ENCODE measurements at regions not wholly inside any gene's neighbourhood (a gene's known extent, or its start where the extent isn't known, plus 50 kb on each side); places are given as distances from the start of the nearest gene placed in this dataset.

GRCh38 chr21:38652396-38652795 is 153.3 kb upstream of the ETS2 start:
- H3K27ac ChIP-seq (replicated peaks), result no peak overlapping the region
- H3K27me3 ChIP-seq (ENCODE audit: insufficient read depth, poor library complexity, severe bottlenecking), result peaks cover 1% of the 10 kb centered on the region

DNA sequence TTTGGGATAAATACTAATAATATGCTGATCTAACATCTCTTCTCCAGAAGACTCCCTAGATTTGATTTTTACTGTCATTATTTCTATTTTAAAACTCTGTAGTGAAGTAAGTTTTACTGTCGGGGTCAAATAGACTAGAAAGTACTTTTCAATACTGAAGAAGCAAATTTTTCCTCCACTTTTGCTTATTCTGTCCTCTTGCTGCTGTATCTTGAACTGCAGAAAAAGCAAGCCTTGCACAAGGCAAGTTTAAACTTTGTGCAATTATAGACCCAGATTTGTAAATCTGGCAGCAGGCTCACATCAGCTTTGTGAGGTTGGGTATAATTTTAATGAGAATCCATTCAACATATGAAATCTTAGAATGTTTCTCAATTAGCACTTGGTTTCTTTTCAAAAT is 151.1 kb upstream of the ETS2 start:
- no peak overlapping the region for H3K27ac ChIP-seq (replicated peaks)
- TF ChIP-seq REST (IDR thresholded peaks at IDR 0.05; ENCODE audit: insufficient replicate concordance, low read depth) (no peak), POLR2AphosphoS5 (IDR thresholded peaks at IDR 0.05; ENCODE audit: low read depth) (no peak), CTCF (IDR thresholded peaks at IDR 0.05; ENCODE audit: insufficient read depth, low read length) (no peak), SPI1 (IDR thresholded peaks at IDR 0.05; ENCODE audit: borderline replicate concordance, low read depth) (no peak), GABPA (IDR thresholded peaks at IDR 0.05; ENCODE audit: low read depth) (no peak)
- no peak for DNase-seq (ENCODE audit: low read depth in 1 of 2, low spot score in 1 of 2)
- H3K4me3 ChIP-seq (replicated peaks; ENCODE audit: insufficient read depth, low read length), result no peak overlapping the region
- no peaks in the 10 kb centered on the region for H3K27me3 ChIP-seq (ENCODE audit: insufficient read depth, poor library complexity, severe bottlenecking)

More at GRCh38 chr21:38652396-38652795, 153.3 kb upstream of the ETS2 start:
- DNase-seq (ENCODE audit: low read depth in 1 of 2, low spot score in 1 of 2), result no peak
- H3K4me3 ChIP-seq (replicated peaks; ENCODE audit: insufficient read depth, low read length), result no peak overlapping the region
- TF ChIP-seq SPI1 (IDR thresholded peaks at IDR 0.05; ENCODE audit: borderline replicate concordance, low read depth) (no peak), POLR2AphosphoS5 (IDR thresholded peaks at IDR 0.05; ENCODE audit: low read depth) (no peak), CTCF (IDR thresholded peaks at IDR 0.05; ENCODE audit: insufficient read depth, low read length) (no peak)

DNA sequence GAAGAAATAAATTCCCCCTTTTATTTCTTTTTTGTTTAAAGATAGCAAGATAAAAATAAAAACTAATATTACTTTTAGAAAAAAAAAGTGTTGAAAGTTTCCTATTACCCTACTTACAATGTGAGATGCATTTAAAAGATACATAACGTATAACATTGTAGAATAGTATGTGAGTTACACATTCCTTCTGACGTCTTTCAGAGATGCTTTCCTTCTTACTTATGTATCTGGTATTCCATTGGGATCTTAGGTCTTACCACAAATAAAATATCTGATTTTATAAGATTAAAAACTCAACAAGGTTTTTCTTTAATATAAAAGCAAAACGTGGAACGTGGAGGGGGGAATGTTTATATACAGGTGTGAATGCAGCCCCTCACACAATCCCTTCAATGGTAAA is 147.2 kb upstream of the ETS2 start:
- TF ChIP-seq POLR2AphosphoS5 (IDR thresholded peaks at IDR 0.05; ENCODE audit: low read depth), result no peak
- no peak for TF ChIP-seq REST (IDR thresholded peaks at IDR 0.05; ENCODE audit: insufficient replicate concordance, low read depth)
- TF ChIP-seq SPI1 (IDR thresholded peaks at IDR 0.05; ENCODE audit: borderline replicate concordance, low read depth), result no peak
- no peak for TF ChIP-seq GABPA (IDR thresholded peaks at IDR 0.05; ENCODE audit: low read depth)
- no peak for TF ChIP-seq CTCF (IDR thresholded peaks at IDR 0.05; ENCODE audit: insufficient read depth, low read length)
- no peak overlapping the region for H3K27ac ChIP-seq (replicated peaks)
- H3K4me3 ChIP-seq (replicated peaks; ENCODE audit: insufficient read depth, low read length), result no peak overlapping the region
- peaks cover 14% of the 10 kb centered on the region for H3K27me3 ChIP-seq (ENCODE audit: insufficient read depth, poor library complexity, severe bottlenecking)
- no peak for DNase-seq (ENCODE audit: low read depth in 1 of 2, low spot score in 1 of 2)

- Histone ChIP-seq H3K4me3 (replicated peaks; ENCODE audit: insufficient read depth, low read length) (peak overlapping the region; percentile 53), H3K27ac (replicated peaks) (no peak overlapping the region), H3K27me3 (ENCODE audit: insufficient read depth, poor library complexity, severe bottlenecking) (peaks cover 14% of the 10 kb centered on the region)
- no peak for DNase-seq (ENCODE audit: low read depth in 1 of 2, low spot score in 1 of 2)
- TF ChIP-seq CTCF (IDR thresholded peaks at IDR 0.05; ENCODE audit: insufficient read depth, low read length), result no peak
- TF ChIP-seq GABPA (IDR thresholded peaks at IDR 0.05; ENCODE audit: low read depth), result no peak
- no peak for TF ChIP-seq REST (IDR thresholded peaks at IDR 0.05; ENCODE audit: insufficient replicate concordance, low read depth)
- TF ChIP-seq SPI1 (IDR thresholded peaks at IDR 0.05; ENCODE audit: borderline replicate concordance, low read depth), result no peak
- TF ChIP-seq POLR2AphosphoS5 (IDR thresholded peaks at IDR 0.05; ENCODE audit: low read depth), result no peak
Measured at GRCh38 chr21:38659936-38660332, 145.8 kb upstream of the ETS2 start.
